ENCODE measurements at regions not wholly inside any gene's neighbourhood (a gene's known extent, or its start where the extent isn't known, plus 50 kb on each side); places are given as distances from the start of the nearest gene placed in this dataset.

- no peak overlapping the region for H3K4me3 ChIP-seq (ENCODE audit: low read depth, low read length)
- no peak for TF ChIP-seq CTCF (IDR thresholded peaks at IDR 0.05; ENCODE audit: low read depth, low read length)
Observed at GRCh38 chr2:12935222-12935621, 218.5 kb downstream of the TRIB2 start.

DNA sequence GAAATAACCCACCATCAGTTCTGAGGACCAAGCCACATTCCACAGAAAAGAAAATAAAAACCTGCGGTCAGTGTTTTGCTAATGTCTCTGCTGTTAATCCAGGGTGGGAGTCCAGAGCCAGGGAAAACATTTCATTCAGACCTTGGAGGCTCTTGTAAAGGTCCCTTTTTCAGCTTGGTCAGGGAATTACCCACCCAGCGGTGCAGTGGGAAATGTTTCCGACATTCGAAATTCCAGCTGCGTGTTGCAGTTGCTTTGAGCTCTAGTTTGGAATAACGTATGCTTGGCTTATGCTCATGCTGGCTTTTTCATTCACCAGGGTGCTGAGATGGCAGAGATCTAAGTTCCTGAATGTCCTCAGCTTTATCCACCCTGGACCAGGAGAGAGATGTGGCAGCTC lies 219.1 kb downstream of the TRIB2 start:
- H3K4me3 ChIP-seq (ENCODE audit: low read depth, low read length) = no peak overlapping the region
- TF ChIP-seq CTCF (IDR thresholded peaks at IDR 0.05; ENCODE audit: low read depth, low read length) = no peak

DNA sequence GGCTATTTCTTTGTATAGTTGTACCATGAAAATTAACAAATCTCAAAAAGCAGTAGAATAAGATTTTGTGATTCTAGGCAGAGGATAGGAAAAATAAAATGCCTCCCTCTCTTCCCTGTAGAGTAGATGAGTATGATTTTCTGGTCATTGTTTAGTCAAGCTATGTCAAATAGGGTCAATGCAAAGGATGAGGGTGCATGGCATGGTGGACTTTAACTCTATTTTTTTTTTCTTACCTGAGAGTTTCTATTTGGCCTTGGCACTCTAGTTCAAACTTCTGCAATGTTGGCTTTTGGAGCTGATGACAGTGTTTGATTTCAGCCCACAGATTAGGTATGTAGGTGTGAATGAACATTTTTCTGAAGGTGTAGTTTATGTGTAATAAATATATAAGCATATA lies 224.5 kb downstream of the TRIB2 start:
- no peak for TF ChIP-seq CTCF (IDR thresholded peaks at IDR 0.05; ENCODE audit: low read depth, low read length)
- H3K4me3 ChIP-seq (ENCODE audit: low read depth, low read length) = no peak overlapping the region

DNA sequence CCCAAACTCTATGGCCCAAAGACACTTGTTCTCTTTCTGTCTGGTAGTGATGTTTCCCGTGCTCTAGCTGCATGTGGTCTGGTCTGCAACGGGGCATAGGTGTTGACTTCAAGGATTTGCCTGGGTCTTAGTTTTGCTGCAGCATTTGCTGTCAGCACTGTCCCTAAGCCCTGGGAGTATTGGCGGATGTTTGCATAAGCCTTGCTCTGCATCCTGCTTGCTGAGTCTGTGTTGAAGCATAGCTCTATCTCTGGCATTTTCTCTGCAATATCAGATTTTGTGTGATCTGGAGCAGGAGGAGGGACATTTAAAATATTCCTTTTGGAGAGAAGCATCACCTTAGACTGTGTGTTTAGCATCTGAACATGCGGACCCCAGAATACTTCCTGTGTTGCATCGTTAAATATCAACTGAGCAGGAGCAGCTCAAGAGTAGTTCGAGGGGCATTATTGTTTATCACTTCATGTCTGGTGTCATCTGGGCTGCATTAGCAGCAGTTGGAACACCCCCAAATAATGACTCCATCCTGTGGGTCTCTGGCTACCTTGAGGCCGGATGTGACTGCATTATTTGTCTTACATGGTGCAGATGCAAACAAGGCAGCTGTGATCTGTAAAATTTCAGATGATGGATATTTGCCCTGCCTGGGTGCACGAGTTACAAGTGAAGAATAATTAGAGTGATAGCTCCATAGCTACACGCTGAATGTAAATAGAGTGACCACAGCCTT lies 231.7 kb downstream of the TRIB2 start:
- TF ChIP-seq CTCF (IDR thresholded peaks at IDR 0.05; ENCODE audit: low read depth, low read length) = no peak
- H3K4me3 ChIP-seq (ENCODE audit: low read depth, low read length) = no peak overlapping the region

GRCh38 chr2:12948961-12949353 lies 232.2 kb downstream of the TRIB2 start:
- H3K4me3 ChIP-seq (ENCODE audit: low read depth, low read length) = no peak overlapping the region
- no peak for TF ChIP-seq CTCF (IDR thresholded peaks at IDR 0.05; ENCODE audit: low read depth, low read length)

- TF ChIP-seq CTCF (IDR thresholded peaks at IDR 0.05; ENCODE audit: low read depth, low read length) = no peak
Observed at GRCh38 chr2:12949406-12949805, 232.7 kb downstream of the TRIB2 start.

DNA sequence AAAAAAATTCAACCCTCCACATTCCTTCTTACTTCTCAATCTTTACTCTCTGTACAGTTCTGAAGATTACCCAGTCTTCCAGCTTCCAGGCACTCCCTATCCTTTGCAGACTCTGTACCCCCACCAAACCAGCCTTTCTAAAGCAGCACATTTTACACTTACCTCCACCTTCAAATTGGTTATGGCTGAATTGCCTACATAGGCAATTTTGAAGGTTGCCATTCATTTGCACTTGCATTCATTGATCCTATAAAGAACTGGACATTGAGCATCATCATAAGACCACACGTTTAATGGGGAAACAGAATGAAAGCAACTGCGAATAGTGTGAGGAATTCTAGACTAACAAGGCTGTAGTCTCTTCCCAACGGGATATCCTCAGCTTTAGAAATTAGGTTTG lies 233.4 kb downstream of the TRIB2 start:
- H3K4me3 ChIP-seq (ENCODE audit: low read depth, low read length) = no peak overlapping the region
- no peak for TF ChIP-seq CTCF (IDR thresholded peaks at IDR 0.05; ENCODE audit: low read depth, low read length)

More at GRCh38 chr2:12949406-12949805, 232.7 kb downstream of the TRIB2 start:
- no peak overlapping the region for H3K4me3 ChIP-seq (ENCODE audit: low read depth, low read length)
